IMR-90 (cell line): ENCODE measurements at regions not wholly inside any gene's neighbourhood (a gene's known extent, or its start where the extent isn't known, plus 50 kb on each side); places are given as distances from the start of the nearest gene placed in this dataset.
A peak's percentile ranks its signal among the peaks of the same experiment; 100 is the strongest.

Source experiments
- ATAC-seq: fragments of 200-7000 bp; cut with Tn5 transposase; 2 replicates; pipeline ENCODE4 v1.9.1; 2020; ENCODE audit warnings: low read depth, mild to moderate bottlenecking, moderate library complexity
- BruUV-seq: library from RNA; stranded (reverse); fragments of 400-500 nt; replicated peaks from 2 replicates; lab custom pipeline; 2021; lab: Mats Ljungman, UMichigan
- CTCF ChIA-PET: fragments of 300-600 bp; formaldehyde crosslinking; extraction: SDS; loops from one replicate; lab custom pipeline; 2021; ENCODE audit warnings: antibody characterized with exemption; lab: Yijun Ruan, JAX
- POLR2A ChIA-PET: fragments of 300-600 bp; sonication (Branson Sonifier 250); formaldehyde crosslinking; loops from one replicate; lab custom pipeline; 2022; ENCODE audit warnings: antibody characterized with exemption; ENCODE audit not compliant: unreplicated experiment; lab: Charles Lee
- DNase-seq: peaks from one replicate; pipeline ENCODE4 v3.0.0; 2013
- H2AFZ ChIP-seq: replicated peaks from 2 replicates; pipeline ENCODE3; 2013; ENCODE audit warnings: low read length, mild to moderate bottlenecking; ENCODE audit not compliant: poor library complexity
- H2AK5ac ChIP-seq: 2 replicates; pipeline ENCODE4 v1.6.1; 2013; ENCODE audit warnings: low read depth, low read length, inconsistent platforms
- H2AK9ac ChIP-seq: replicated peaks from 2 replicates; pipeline ENCODE3; 2013; ENCODE audit warnings: mild to moderate bottlenecking, low read depth, low read length, moderate library complexity; ENCODE audit not compliant: poor library complexity
- H2BK120ac ChIP-seq: 2 replicates; pipeline ENCODE4 v1.6.1; 2013; ENCODE audit warnings: low read depth, low read length, inconsistent platforms
- H2BK15ac ChIP-seq: 3 replicates; pipeline ENCODE4 v1.6.1; 2013; ENCODE audit warnings: low read depth, low read length, inconsistent platforms
- H2BK20ac ChIP-seq: 2 replicates; pipeline ENCODE4 v1.6.1; 2013; ENCODE audit warnings: low read depth, mild to moderate bottlenecking, inconsistent platforms, low read length, moderate library complexity
- H2BK5ac ChIP-seq: 2 replicates; pipeline ENCODE4 v1.6.1; 2013; ENCODE audit warnings: mild to moderate bottlenecking, low read depth, low read length, inconsistent platforms; ENCODE audit not compliant: poor library complexity, severe bottlenecking
- H3K14ac ChIP-seq: replicated peaks from 2 replicates; pipeline ENCODE4 v1.6.1; 2013; ENCODE audit warnings: low read depth, low read length, inconsistent platforms
- H3K18ac ChIP-seq: 2 replicates; pipeline ENCODE4 v1.6.1; 2013; ENCODE audit warnings: low read depth, low read length, control low read depth
- H3K23ac ChIP-seq: 2 replicates; pipeline ENCODE4 v1.6.1; 2013; ENCODE audit warnings: low read depth, low read length, inconsistent platforms
- H3K27ac ChIP-seq: 2 replicates; pipeline ENCODE4 v1.5.1; 2013; ENCODE audit warnings: mild to moderate bottlenecking, control low read depth, low read length; ENCODE audit not compliant: insufficient read depth
- H3K27me3 ChIP-seq: 2 replicates; pipeline ENCODE4 v1.6.1; 2013; ENCODE audit warnings: low read length; ENCODE audit not compliant: control insufficient read depth, insufficient read depth
- H3K36me3 ChIP-seq: 2 replicates; pipeline ENCODE4 v1.6.1; 2013; ENCODE audit warnings: low read length, mixed read lengths; ENCODE audit not compliant: control insufficient read depth, insufficient read depth
- H3K4ac ChIP-seq: 2 replicates; pipeline ENCODE4 v1.6.1; 2013; ENCODE audit warnings: low read depth, low read length, inconsistent platforms
- H3K4me1 ChIP-seq: 2 replicates; pipeline ENCODE4 v1.6.1; 2013; ENCODE audit warnings: low read length, mixed read lengths; ENCODE audit not compliant: control insufficient read depth, insufficient read depth
- H3K4me2 ChIP-seq: 2 replicates; pipeline ENCODE4 v1.6.1; 2013; ENCODE audit warnings: low read depth, mild to moderate bottlenecking, control low read depth, low read length, moderate library complexity
- H3K4me3 ChIP-seq: 2 replicates; pipeline ENCODE4 v1.5.1; 2013; ENCODE audit warnings: low read depth, mild to moderate bottlenecking, control low read depth, low read length, moderate library complexity; ENCODE audit not compliant: insufficient read depth
- H3K56ac ChIP-seq: 2 replicates; pipeline ENCODE4 v1.6.1; 2013; ENCODE audit warnings: low read length, inconsistent platforms; ENCODE audit not compliant: insufficient read depth; ENCODE audit errors: extremely low read depth
- H3K79me1 ChIP-seq, 2 experiments: 2 replicates each; pipeline ENCODE4 v1.6.1; 2013; ENCODE audit warnings: low read length in 2 of 2, inconsistent platforms in 1 of 2, low read depth in 1 of 2
- H3K9ac ChIP-seq: 2 replicates; pipeline ENCODE4 v1.6.1; 2013; ENCODE audit warnings: low read depth, low read length, control low read depth
- H3K9me1 ChIP-seq: 2 replicates; pipeline ENCODE4 v1.6.1; 2013; ENCODE audit warnings: low read length, inconsistent platforms; ENCODE audit not compliant: insufficient read depth
- H3K9me3 ChIP-seq: 2 replicates; pipeline ENCODE4 v1.6.1; 2013; ENCODE audit warnings: low read length; ENCODE audit not compliant: control insufficient read depth, insufficient read depth
- H4K20me1 ChIP-seq: 2 replicates; pipeline ENCODE4 v1.6.1; 2013; ENCODE audit warnings: low read length, inconsistent platforms; ENCODE audit not compliant: insufficient read depth
- H4K5ac ChIP-seq: 2 replicates; pipeline ENCODE4 v1.6.1; 2013; ENCODE audit warnings: mild to moderate bottlenecking, low read depth, low read length, control low read depth
- H4K8ac ChIP-seq, 2 experiments: 2 replicates each; pipeline ENCODE4 v1.6.1; 2013; ENCODE audit warnings: low read depth in 2 of 2, low read length in 2 of 2, control low read depth in 1 of 2, inconsistent platforms in 1 of 2
- H4K91ac ChIP-seq: 2 replicates; pipeline ENCODE4 v1.6.1; 2013; ENCODE audit warnings: low read depth, low read length, inconsistent platforms; ENCODE audit not compliant: insufficient read depth
- CHD1 ChIP-seq: IDR thresholded peaks from 2 replicates; pipeline ENCODE4 v1.6.1; 2012; ENCODE audit warnings: low read depth, low read length, improper control_type of control experiment
- MXI1 ChIP-seq: IDR thresholded peaks from 2 replicates; pipeline ENCODE4 v1.6.1; 2012; ENCODE audit warnings: low read depth, mild to moderate bottlenecking, low read length, moderate library complexity, borderline replicate concordance
- NFE2L2 ChIP-seq: fragments of 150-350 bp; IDR thresholded peaks from 2 replicates; pipeline ENCODE4 v1.6.1; 2016; ENCODE audit warnings: low read depth, mild to moderate bottlenecking, low read length
- RFX5 ChIP-seq: IDR thresholded peaks from 2 replicates; pipeline ENCODE4 v1.8.0; 2012; ENCODE audit warnings: low read depth, mild to moderate bottlenecking, low read length, moderate library complexity
- SMC3 ChIP-seq: fragments of 150-350 bp; IDR thresholded peaks from 2 replicates; pipeline ENCODE4 v1.6.1; 2016; ENCODE audit warnings: low read depth, mild to moderate bottlenecking, antibody characterized with exemption, low read length, moderate library complexity
- WGBS, 2 experiments: methylation state at CpG; one replicate each; pipeline versions ENCODE4 v1.1.5 to v1.1.7; 2013; ENCODE audit warnings: missing lambda C conversion rate in 2 of 2; ENCODE audit not compliant: insufficient read length in 1 of 2; ENCODE audit errors: extremely low coverage in 2 of 2; 5-methylcytosine and 5-hydroxymethylcytosine counted together
- dilution Hi-C: fragments of 300-500 bp; cut with HindIII; formaldehyde crosslinking; loops from one replicate; pipeline ENCODE4 v1.14.3; 2018; ENCODE audit warnings: low sequenced_read_pairs; ENCODE audit not compliant: unreplicated experiment
- in situ Hi-C: fragments of 300-500 bp; cut with MboI; formaldehyde crosslinking; loops from 3 replicates; pipeline ENCODE4 v1.14.3; 2019; ENCODE audit warnings: low sequenced_read_pairs, inconsistent platforms, mixed read lengths
- intact Hi-C: fragments of 100-400 bp; cut with micrococcal nuclease; formaldehyde crosslinking; loops from 2 replicates; pipeline ENCODE4 v1.10.0; 2022
- TF ChIP-seq, protein P1 (sequence below): conservative IDR thresholded peaks from 2 replicates; pipeline ENCODE4 v1.5.1; 2012; ENCODE audit warnings: mild to moderate bottlenecking, low read depth, low read length, improper control_type of control experiment

DNA sequence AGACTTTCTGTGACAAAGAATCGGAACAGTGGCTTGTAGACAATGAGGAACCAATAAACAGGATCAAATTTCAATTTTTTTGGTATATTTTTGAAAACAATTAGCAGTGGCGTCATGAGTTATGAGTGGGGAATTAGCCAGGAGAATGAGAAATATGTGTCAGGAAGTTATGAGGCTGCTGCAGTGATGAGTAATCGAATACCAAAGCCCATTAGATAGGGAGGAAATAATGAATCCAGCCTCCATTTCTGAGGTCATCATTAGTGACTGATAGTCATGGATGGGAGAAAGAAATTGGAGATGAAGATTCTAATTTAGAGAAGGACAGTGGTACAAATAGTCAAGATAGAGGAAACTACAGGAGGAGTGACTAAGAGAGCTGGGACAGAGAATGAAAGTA, 673.1 kb upstream of the VRK2 start:
- peak; percentile 53 for ATAC-seq
- CTCF ChIA-PET: no interaction called here

More for the DNA sequence above, 673.1 kb upstream of the VRK2 start:
- DNase-seq: peak; percentile 35
- Histone ChIP-seq H3K4me2 (no peak overlapping the region), H2AFZ (no peak overlapping the region), H3K27ac (no peak overlapping the region), H3K9me3 (no peaks in the 10 kb centered on the region), H3K4ac (no peak overlapping the region), H3K4me1 (no peaks in the 10 kb centered on the region), H2BK5ac (no peak overlapping the region), H3K79me1 (no peaks in the 10 kb centered on the region), H2AK9ac (no peak overlapping the region), H3K56ac (no peak overlapping the region), H3K27me3 (no peaks in the 10 kb centered on the region), H4K5ac (no peak overlapping the region), H3K18ac (no peak overlapping the region), H4K20me1 (no peaks in the 10 kb centered on the region), H3K9me1 (no peaks in the 10 kb centered on the region), H3K14ac (no peak overlapping the region), H2BK15ac (no peak overlapping the region), H3K9ac (no peak overlapping the region), H3K36me3 (no peaks in the 10 kb centered on the region), H3K23ac (no peak overlapping the region), H2BK20ac (no peak overlapping the region), H3K4me3 (no peak overlapping the region), H4K8ac (no peak overlapping the region), H2AK5ac (no peak overlapping the region), H2BK120ac (no peak overlapping the region), H4K91ac (no peak overlapping the region)
- no peak for TF ChIP-seq CHD1
- no peak for TF ChIP-seq SMC3
- TF ChIP-seq NFE2L2: no peak
- no peak for TF ChIP-seq MXI1
- no peak for TF ChIP-seq RFX5
- TF ChIP-seq, protein P1, sequence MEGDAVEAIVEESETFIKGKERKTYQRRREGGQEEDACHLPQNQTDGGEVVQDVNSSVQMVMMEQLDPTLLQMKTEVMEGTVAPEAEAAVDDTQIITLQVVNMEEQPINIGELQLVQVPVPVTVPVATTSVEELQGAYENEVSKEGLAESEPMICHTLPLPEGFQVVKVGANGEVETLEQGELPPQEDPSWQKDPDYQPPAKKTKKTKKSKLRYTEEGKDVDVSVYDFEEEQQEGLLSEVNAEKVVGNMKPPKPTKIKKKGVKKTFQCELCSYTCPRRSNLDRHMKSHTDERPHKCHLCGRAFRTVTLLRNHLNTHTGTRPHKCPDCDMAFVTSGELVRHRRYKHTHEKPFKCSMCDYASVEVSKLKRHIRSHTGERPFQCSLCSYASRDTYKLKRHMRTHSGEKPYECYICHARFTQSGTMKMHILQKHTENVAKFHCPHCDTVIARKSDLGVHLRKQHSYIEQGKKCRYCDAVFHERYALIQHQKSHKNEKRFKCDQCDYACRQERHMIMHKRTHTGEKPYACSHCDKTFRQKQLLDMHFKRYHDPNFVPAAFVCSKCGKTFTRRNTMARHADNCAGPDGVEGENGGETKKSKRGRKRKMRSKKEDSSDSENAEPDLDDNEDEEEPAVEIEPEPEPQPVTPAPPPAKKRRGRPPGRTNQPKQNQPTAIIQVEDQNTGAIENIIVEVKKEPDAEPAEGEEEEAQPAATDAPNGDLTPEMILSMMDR: no peak
- dilution Hi-C loops (no loop called here), intact Hi-C loops (no loop called here), in situ Hi-C loops (no loop called here)
- POLR2A ChIA-PET: no interaction called here
- 44% methylated on average over 3 of the region's 3 CpGs; no CpG with 5 or more reads in 1 of the 2 experiments for WGBS, 2 experiments
- no TSS peak for BruUV-seq
